ENCODE measurements at regions not wholly inside any gene's neighbourhood (a gene's known extent, or its start where the extent isn't known, plus 50 kb on each side); places are given as distances from the start of the nearest gene placed in this dataset.
"Not testable (repeated sequence)": the region's sequence is repeated elsewhere in the genome, so short reads cannot be mapped to it uniquely, and the experiment has no call there.

- no peak for DNase-seq (ENCODE audit: low spot score)
These were observed 60.3 kb downstream of the CHRD start for GRCh38 chr3:184440151-184440550.

GRCh38 chr3:184441202-184441900 lies 61.5 kb downstream of the CHRD start:
- DNase-seq (ENCODE audit: low spot score) = no peak

DNA sequence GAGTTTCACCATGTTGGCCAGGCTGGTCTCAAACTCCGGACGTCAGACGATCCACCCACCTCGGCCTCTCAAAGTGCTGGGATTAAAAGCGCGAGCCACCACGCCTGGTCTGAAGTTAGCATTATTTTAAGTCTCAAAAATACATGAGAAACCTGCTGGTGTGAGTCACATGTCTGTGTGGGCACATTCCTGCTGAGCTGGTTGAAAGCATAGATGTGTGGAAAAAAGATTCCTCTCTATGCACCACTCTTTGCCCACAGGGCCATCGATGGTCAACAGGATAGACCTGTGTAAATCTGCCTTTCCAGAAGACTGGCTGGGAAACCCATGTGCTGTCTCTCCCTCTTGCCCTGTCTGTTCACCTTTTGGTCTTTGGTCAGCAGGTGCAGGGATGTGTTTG lies 63.5 kb downstream of the CHRD start:
- no peak for DNase-seq (ENCODE audit: low spot score)

DNA sequence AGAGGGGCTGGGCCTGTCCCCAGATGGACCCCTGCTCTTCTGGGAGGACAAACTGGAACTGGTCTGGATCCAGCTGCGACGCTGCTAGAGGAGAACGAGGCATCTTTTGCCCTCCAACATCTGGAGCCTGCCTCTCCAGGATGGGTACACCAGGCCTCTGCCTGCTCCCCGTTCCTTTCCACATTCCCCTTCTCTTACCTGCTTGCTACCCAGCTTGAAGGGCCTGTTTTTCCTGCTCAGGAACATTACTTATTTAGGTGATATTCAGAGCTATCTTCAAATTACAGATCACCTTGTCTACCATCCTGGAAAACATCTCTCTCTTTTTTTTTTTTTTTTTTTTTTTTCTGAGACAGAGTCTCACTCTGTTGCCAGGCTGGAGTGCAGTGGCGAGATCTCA lies 64.0 kb downstream of the CHRD start:
- DNase-seq (ENCODE audit: low spot score) = no peak

DNA sequence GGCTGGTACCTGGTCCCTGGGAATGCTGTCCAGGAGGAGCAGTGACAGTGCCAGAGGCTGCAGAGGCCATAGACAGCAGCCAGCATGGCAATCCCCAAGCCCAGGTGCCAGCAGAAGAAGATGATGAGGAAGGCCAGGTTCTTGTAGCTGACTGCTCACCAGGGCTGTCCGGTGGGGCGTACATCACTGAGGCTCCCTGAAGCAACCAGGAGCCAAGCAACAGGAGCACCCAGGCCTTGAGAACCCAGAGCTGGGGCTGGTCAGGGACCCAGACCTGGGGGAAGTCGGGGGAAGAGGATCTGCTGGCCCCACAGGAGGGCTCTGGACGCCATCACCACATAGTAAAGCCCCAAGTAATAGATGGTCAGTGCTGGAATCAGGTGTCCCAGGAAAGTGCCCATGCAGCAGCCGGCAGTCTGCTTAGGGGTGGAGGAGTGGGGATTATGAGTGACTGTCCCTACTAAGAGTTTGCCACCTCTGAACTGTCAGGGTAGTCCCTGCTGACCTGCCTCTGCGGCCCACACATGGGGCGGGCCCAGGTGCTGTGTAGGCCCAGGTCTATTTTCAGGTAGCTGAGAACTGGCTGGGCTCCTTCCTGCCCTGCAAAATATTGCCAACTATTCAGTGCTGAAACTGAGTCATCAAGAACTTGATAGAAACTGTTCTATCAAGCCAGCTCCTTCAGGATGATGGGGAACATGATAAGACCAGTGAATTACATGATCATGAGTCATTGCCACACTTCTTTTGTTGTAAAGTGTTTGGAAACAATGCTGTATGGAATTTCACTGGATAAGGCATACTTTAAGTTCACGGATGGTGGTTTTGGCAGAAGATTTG lies 68.7 kb downstream of the CHRD start:
- no peak for DNase-seq (ENCODE audit: low spot score)

- no peak for DNase-seq (ENCODE audit: low spot score)
These were observed 69.3 kb downstream of the CHRD start for GRCh38 chr3:184449161-184449515.

DNA sequence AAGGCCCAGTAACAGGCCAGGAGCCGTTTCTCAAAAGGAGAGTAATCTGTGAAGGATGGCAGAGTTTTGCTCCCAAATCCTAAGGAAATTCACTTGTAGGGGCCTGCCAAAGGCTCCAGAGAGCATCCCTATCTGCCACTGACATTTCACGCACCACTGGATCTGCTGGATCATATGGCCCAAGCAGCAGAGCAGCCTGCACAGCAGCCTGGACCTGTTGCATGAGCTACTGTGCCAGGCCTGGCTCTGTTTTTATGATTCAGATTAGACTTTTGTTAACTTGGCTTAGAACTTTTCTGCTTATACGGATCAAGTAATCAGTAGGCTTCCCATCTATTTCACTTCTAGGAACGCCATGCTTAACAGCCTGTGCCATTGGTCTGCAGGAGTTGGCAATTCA lies 70.7 kb downstream of the CHRD start:
- no peak for DNase-seq (ENCODE audit: low spot score)

DNA sequence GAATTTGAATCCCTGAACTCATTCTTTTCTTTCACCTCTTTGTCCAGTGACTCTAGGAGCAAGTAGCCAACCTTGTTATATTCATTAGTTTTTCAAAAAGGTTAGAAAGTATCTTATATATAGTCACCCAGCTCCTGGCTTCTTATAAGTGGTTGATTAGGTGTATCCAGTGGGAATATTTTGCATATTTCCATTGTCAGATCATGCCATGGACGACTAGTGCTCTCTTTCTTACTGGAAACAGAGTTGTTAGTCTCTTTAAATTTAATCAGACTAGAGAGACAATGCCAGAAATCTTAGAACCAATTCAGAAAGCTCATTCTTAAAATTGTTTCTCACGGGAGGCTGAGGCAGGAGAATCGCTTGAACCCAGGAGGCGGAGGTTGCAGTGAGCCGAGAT lies 73.4 kb downstream of the CHRD start:
- no peak for DNase-seq (ENCODE audit: low spot score)

- DNase-seq (ENCODE audit: low spot score) = no peak
These were observed 76.1 kb downstream of the CHRD start for GRCh38 chr3:184455991-184456390.

GRCh38 chr3:184456476-184456875 lies 76.6 kb downstream of the CHRD start:
- no peak for DNase-seq (ENCODE audit: low spot score)

DNA sequence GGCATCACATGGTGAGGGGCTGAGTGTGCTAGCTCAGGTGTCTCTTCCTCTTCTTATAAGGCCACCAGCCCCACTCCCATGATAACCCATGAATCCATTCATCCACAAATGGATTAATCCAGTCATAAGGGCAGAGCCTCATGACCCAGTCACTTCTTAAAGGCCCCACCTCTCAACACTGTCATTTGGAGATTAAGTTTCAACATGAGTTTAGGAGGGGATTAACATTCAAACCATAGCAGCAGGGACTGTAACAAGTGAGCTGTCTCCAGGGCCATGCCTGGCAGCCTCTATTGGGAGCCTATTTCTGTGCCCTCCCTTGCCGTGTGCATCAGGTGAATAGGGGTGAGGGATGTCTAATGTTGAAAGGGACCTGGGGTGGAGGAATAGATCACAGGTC lies 77.5 kb downstream of the CHRD start:
- DNase-seq (ENCODE audit: low spot score) = no peak

GRCh38 chr3:184457784-184458377 lies 78.0 kb downstream of the CHRD start:
- DNase-seq (ENCODE audit: low spot score) = not testable (repeated sequence)

GRCh38 chr3:184459355-184459754 lies 79.5 kb downstream of the CHRD start:
- no peak for DNase-seq (ENCODE audit: low spot score)

GRCh38 chr3:184460276-184460675 lies 80.4 kb downstream of the CHRD start:
- DNase-seq (ENCODE audit: low spot score) = no peak

- no peak for DNase-seq (ENCODE audit: low spot score)
These were observed 81.4 kb downstream of the CHRD start for GRCh38 chr3:184461219-184461618.

GRCh38 chr3:184465883-184466412 lies 86.1 kb downstream of the CHRD start:
- DNase-seq (ENCODE audit: low spot score) = no peak

GRCh38 chr3:184466413-184466960 lies 86.6 kb downstream of the CHRD start:
- DNase-seq (ENCODE audit: low spot score) = no peak

DNA sequence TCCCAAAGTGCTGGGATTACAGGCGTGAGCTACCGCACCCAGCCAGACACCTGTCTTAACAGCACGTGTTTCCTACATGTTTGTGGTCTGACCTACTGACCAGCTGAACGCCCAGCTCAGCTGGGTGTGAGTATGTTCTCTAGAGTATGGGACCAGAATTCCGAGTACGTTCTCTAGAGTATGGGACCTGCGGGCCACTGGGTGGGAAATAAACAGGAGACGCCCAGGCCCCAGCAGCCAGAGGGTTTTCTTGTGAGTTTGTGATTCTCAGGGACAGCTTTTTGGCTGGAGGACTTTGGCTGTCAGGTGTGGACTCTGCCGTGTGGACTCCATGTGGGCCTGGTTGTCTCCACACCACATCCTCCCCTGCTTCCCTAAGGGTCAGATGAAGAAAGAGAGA lies 87.3 kb downstream of the CHRD start:
- no peak for DNase-seq (ENCODE audit: low spot score)

GRCh38 chr3:184470551-184470950 lies 90.7 kb downstream of the CHRD start:
- DNase-seq (ENCODE audit: low spot score) = no peak

GRCh38 chr3:184471439-184471838 lies 90.1 kb upstream of the EPHB3 start:
- no peak for DNase-seq (ENCODE audit: low spot score)

- no peak for DNase-seq (ENCODE audit: low spot score)
These were observed 88.7 kb upstream of the EPHB3 start for GRCh38 chr3:184472723-184473428.

DNA sequence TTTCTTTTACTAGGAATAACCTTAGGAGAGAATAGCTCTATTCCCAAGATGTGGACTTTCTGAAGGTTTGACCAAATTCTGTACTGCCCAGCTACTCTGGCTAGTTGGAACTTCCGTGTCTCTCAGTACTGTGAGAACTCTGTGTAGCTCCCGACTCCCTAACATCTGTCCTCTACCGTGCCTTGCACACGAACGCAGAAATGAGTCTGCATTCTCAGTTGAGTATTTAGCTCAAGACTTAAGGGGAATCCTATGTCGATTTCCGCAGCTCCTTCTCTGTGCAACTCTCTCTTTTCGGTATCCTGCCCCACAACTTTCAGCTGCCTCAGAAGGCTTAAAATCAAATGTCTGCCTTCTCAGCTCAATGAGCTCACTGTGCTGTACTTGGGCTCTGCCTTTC lies 86.7 kb upstream of the EPHB3 start:
- no peak for DNase-seq (ENCODE audit: low spot score)

Data from Ammon's horn (tissue), 1 donor.